SIG-M5 treated with dmso at 0.1 percent for 504 hours (cell line): ENCODE measurements at regions not wholly inside any gene's neighbourhood (a gene's known extent, or its start where the extent isn't known, plus 50 kb on each side); places are given as distances from the start of the nearest gene placed in this dataset.

Experiments
- DNase-seq: peaks from one replicate; lab custom pipeline; 2025; ENCODE audit not compliant: unreplicated experiment; lab: John Stamatoyannopoulos, UW

DNA sequence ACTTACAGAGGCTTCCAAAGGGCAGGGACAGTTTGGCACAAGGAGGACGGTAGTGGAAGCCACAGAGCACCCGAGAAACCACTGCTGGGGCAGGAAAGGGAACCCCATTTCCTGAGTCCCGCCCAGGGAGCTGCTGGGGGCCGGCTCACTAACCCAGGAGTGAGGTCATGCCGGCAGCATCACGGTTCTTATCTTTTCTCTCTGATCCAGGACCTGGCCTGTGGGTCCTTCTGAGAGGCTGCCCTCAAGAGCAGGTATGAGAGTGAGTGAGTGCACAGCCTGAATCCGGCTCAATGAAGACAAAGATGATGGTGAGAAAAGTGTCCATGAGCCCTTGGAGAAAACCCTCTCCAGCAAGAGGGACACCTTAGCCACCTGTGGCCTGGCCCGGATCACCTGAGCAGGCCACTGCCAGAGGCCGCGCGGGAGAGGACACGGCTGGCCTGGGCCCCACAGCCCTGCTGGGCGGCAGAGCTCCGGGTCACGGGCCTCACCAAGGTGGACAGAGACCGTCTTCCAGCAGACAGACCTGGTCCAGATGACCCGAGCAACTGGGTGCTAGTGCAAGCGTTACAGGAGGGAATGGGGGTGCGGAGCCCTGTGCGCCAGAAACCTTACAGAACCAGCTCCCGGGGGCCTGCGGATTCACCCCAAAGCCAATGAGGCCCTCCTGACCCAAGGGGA lies 94.9 kb downstream of the RIPK4 start:
- no peak for DNase-seq

DNA sequence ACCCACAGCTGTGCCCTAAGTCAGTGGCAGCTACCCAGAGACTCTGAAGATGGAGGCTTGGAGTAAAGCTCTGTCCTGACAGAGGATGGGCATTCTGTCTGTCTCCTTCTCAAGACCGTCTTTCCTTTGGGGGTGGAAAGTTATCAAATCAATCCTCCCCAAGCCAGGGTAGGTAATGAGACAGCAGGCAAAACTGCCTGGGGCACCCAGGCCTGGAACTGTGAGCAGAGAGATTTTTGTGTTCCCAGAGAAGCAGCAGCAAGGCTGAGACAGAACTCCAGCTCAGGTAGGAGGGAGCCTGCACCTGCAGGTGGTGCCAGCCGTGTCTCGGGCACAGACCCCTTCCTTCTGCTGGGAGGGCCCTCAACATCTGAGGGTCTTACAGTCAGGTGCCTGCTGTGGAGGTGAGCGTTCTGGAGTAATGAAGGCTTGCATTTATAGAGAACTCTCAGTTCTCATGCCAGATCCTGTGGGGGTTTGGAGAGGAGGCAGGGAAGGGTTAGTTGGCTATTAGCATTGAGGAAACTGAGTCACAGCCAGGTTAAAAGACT lies 95.6 kb downstream of the RIPK4 start:
- DNase-seq = no peak

DNA sequence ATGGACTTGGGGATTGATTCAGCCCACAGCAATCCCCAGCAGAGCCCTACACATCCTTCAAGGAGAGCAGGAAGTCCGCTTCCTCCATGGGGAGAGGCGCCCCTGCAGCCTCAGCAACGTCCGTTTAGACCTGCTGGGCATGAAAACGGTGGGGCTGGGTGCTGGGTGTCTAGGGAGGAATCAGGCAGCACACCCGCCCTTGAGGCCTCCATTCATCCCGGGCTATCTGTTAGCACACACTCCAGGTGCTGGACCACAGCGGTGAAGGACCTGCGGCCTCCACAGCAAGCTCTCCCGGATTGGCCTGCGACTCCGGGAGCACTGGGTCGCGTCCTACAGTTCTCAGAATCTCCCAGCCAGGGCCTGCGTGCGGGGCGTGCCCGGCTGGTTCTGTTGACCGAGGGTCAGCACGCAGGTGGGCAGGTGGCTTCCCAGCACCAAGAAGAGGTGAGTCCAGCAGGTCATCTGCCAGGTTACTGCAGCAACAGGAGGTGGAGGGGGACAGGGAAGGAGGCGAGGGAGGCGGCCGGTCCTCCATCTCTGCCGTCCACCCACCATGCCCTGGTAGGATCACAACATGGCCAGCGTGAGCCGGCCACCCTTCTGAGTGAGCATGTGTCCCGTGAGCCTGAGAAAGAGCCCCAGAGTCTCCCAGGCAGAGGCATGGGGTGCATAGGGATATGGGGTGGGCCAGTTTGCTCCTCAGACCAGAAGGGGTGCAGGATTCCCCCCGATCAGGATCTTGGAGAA lies 96.6 kb downstream of the RIPK4 start:
- DNase-seq = no peak

DNA sequence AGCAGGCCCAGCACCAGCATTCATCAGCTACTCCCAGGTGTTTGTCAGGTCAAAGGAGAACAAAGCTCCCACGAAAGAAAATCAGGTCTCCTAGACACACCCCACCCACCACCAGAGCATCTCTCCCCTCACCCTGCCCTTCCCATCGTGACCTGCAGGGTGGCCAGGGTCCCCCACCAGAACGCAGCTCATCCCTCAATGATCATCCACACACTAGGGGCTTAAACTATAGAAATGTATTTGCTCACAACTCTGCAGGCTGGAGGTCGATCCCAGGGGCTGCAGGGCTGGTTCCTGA lies 97.4 kb downstream of the RIPK4 start:
- no peak for DNase-seq

DNA sequence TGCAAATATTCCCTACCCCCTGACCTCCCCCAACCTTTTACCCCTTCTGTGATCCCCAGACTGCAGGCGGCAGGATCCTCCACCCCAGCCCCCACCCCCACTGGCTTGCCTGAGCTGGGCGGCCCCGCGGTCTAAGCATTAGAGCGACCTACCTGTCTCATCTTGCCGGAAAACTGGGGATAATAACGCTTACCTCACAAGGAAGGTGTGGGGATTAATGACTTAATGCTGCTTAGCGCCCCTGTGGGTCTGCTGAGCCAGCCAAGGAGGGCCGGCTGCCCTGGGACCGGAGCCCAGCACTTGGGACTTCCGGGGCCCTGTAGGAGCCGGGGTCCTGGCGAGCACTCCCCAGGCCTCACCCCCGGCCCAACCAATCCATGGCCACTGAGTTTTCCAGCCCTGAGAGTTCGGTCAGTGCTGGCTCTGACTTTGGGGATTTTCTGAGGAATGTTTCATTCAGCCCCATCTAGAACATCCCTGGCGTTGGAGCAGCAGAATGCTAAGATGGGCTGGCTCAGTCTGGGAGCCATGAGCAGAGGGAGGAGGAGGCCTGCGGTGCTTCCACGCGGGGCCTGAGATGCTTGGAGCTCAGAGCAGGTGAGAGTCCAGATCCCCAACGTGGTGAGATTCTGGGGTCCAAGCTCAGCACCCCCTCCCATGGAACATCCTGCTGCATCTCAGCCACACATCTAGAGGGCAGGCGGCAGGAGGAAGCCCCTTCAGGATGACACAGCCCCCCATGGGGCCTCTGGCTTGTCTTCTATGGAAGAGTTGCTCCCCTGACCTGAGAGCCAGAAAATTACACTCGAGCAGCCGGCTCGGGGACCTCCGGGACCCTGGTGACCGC lies 97.9 kb downstream of the RIPK4 start:
- DNase-seq = no peak

DNA sequence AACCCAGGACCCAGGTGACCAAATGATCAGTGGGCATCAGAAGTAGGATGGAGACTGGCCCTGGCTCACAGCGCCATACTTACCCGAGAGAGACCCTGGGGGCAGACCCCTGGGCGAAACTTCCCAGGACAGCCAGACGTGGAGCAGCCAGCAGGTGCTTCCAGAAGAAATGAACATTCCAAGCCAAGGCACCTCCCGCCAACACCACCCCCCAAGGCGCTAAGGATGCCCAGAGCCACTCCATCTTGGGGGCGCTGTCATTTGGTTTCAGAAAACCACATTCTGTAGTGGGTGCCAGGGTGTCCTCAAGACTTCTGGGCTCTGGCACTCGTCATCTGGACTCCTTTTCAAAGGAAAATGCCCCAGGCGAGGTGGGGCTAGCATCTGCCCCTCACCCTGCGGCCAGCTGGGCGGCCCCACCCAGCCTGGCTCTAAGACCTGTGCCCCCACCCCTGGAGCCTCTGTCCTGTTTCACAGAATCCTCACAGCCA lies 98.8 kb downstream of the RIPK4 start:
- no peak for DNase-seq

DNA sequence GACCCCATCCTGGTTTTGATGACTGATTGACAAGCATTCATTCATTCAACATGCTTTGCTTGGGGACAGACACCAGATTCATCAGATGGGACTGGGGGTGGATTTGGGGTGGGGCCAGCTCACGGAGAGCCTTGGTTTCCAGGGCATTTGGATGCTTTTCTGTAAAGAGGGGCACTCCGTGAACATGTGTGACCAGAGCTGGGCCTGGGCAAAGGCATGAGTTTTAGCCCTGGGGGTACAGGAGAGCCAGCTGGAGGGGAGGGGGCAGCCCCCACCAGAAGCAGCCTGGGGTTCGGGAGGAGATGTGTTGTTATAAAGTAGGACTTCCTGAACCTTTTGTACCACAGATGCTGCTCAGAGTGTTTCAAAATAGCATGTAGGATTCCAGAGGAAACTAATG lies 99.7 kb downstream of the RIPK4 start:
- no peak for DNase-seq

DNA sequence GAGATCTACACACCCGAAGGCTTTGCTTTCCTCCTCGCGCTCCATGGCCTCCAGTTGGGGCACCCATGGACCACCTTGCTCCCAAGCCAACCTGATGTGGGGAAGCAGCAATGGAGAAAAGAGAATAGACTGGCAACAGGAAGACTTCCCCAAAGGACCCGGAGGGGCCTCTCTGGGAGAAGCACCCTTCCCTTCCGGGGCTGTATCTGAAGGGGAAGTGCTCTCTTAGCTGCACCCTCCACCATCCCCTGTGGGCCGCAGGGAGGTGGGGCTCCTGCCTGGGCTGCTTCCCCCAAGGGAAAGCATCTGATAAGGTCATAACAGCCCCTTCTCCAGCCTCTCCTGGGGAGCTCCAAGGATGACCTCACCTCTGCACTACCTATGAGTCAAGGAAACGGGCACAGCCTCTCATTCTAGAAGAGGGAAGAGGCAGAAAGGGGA lies 100.2 kb downstream of the RIPK4 start:
- peak; percentile 63 for DNase-seq

DNA sequence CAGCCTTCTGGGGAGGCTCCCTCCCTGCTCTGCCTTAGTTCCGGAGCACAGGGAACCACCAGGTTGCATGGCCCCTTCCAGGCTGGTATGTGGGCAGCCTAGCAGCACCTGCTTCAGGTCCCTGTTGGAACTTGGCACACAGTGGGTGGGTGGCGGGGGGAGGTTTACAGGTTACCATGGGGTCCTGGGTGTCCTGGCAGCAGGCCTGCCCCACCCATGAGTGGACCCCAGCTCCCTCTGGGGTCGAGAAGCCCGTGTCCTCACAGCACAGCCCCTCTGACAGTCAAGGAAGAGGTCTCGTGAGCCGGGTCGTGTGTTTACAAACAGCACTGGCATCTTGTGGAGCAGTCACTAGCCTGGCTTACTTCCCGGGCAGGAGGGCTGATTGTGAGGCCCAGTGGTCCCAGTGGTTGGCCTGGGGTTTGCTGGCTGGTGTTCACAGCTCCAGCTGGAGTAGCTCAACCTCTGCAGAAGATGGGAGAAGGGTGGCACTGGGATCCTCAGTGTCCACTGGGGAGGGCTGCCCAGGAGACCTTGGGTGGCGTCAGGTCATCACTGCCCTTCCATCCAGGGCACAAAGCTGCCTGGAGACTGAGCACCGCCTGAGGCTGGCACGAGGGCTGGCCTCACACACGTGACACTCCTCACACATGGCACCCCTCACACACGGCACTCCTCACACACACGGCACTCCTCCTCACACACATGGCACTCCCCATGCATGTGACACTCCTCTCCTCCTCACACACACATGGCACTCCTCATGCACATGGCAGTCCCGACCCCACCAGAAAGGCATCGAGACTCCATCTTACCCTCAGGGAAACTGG lies 100.9 kb downstream of the RIPK4 start:
- DNase-seq = no peak

DNA sequence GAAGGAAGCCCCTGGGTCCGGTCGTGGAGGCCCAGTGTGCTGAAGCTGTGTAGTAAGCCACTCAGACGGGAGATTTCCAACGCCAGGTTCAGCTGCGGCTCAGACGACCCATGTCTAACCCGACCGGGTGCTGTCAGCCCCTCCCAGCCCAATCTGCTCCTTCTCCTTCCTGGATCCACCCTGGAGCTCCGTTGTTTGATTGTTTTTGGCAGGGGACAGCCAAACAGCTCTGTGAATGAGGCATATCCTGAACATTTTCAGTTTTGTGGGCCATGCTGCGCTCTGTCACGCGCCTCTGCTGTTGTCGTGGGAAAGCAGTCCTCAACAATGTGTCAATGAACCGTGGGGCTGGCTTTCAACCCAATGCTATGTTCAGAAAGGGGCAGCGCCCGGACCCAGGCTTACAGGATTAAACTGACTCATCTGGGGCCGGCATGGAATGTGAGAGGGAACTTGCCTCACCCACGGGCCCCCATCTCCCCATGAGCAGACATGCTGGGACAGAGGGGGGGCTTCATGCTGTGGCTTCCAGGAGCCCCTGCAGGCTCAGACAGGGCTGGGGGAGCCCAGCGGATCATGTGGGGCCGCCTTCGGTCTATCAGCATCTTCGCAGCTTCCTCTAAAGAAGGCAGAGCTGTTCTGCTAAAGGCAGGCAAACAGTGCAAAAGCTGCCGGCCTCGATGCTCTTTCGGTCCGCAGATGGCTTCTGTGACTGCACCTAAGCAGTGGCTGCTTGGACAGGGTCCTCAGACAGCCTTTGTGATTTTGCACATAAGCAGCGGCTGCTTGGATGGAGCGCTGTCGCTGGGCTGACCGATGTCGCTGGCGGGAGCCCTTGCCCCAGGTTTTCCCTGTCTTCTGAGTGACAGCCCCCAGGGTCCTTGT lies 101.7 kb downstream of the RIPK4 start:
- DNase-seq = no peak

DNA sequence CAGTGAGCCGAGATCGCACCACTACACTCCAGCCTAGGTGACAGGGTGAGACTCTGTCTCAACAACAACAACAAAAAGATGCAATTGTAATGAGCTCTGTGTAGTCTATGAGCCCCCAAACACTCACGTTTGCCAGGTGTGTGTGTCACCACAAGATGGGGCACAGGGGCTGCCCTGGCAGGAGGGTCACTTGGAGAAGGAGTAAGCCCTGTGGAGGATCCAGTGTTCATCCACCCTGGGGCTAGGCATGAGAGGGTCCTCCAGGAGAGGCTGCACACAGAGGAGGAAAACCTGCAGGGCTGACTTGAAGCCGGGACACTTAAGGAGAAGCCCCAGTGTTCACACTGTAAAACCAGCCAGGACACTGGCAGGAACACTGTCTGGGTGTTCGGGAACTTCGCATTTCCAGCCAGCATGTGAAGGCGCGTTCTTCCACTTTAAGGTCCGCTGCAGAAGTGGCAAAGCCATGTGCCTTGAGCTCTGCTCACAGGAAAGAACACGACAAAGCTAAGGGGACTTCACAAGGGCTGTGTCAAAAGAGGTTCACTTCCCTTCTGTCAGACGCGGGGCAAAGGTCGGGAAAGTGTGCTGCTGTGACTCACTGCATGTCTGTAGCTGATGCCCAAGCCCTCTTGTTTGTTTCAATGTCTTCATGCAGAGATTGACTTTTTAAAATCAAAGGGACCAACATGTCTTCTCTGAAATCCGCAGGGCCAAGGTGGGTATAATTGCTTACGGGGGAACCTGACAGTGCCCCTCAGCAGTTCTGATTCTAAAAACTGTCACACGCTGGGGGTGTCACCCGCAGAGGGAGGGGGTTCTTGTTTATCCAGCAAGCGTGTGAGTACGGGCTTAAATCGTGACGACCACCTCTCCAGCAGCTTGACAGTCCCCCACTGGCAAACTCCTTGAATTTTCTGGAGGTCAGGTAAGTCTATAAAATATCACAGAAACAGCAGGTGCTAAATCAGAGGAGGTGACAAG lies 102.8 kb downstream of the RIPK4 start:
- peak; percentile 71 for DNase-seq

DNA sequence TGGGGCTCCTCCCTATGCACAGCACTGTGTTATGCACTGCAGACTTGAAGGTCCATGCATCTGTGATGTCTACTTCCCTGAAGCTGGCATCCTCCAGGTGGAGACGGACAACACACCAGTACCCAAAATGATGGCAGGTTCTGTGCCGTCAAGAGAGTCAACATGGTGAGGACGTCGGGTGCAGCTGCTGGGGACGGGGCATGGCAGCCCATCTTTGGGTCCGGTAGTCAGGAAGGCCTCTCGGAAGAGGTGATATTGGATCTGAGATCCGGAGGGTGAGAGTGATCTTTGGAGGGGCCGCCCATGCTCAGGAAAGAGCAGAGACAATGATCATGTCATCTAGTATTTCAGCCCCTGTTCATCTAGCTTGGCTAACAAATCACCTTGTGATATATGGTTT lies 104.1 kb downstream of the RIPK4 start:
- no peak for DNase-seq

DNA sequence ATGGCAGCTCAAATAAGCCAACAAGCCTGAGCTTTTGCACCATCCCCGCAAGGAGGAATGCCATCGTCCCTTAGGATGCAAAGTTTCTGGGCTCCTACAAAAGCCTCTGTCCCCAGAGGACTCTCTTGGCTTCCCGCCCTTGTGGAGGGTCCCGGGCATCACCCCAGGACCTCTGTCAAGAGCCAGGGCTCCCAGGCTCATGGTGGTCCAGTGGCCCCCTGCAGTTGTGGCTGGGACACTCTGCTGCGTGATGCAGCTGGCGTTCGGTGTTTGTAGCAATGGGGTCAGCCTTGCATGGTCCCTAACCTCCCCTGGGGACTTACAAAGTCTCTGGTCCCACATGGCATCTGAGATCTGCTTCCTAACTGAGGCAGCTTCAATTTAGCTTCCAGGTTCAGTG lies 104.7 kb downstream of the RIPK4 start:
- DNase-seq = no peak

DNA sequence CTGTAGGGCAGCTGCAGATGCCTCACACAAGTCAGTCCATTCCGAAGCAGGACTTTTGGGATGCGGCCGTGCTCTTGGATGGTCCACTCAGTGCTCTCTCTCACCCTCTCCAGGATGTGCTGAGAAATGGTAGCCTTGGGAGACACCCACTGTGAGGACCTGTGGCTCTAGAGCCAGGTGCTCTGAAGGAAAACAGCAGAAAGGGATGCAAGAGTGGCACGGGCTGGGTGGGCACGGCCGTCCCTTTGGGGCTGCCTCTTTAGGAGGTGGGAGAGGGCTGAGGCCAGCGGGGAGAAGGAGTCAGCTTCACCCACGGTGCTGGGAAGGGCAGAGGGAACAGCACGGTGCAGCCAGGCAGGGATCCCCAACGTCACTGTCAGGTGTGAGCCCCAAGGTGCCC lies 106.1 kb downstream of the RIPK4 start:
- DNase-seq = no peak

DNA sequence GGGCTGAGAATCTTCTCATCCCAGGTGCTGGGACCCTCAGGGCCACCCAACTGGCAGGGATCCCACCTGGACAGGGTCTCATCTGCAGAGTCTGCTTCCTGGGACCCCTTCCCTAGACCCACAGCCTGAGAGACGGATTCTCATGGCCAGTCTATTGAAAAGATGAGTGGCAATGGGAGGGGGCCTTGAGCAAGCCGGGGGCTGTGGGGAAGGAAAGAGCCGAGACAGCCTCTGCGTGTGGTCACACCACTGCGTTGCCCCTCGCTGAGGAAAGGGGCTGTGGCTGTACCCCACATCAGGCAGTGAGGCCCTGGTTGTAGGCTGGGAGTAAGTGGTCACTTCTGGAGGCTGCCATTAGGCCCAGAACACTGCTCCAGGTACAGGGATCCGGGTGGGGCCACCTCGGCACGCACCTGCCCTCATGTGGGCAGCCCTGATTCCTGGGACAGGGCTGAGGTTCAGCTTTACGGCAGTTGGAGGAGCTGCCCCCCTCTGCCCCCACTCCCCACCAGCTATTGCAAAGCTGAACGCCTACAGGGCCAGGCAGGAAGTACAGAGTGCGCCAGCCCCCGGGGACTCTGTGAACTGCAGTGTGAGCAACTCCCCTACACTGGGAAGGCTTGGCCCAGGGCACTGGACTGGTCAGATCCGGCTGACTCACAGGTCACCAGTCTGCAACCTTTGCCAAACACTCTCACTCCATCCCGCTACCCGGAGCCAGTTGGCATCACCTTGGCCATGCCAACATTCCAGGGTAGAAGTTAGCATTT lies 106.9 kb downstream of the RIPK4 start:
- no peak for DNase-seq

DNA sequence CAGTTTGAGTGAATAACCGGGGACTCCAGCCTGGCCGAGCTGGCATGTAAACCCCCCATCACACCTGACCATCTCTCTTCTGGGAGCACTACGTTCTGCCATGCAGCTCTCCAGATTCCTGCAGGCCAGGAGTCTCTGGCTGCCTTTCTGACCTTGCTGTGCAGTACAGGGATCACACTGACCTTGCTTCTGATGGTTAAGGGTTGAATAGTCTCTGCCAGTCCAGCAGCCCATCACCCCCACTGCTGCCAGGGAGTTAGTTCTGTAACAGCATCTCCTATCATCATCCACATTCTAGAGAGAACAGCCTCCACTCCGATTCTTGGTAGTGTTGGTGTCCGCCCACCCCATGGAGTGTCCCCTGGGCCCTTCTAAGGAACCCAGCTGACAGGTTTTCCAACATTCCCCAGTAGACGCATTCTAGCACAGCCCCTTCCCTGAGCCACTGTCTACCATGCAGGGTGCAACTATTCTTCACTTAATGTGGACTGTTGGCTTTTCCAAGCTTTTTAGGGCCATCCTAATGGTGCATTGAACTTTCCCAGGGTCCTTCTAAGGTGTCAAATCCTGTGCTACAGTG lies 109.8 kb downstream of the RIPK4 start:
- DNase-seq = no peak

DNA sequence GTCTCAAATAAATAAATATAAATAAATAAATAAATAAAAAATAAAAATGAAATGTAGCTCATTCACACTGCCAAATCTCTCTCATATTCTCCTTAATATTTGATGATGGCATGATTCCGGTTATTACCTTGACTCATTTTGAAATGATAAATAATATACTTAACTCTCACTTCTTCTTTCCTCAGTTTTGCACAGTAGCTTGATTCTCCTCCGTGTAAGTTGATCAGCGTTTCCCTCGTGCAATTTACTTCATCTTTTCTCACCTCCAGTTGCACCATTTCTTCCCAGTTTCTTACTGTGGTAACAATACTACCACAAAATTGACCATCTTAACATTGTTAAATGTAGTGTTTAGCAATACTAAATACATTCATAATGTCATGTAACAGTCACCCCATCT lies 111.6 kb downstream of the RIPK4 start:
- DNase-seq = no peak
